HCT116 (cell line): ENCODE measurements at regions not wholly inside any gene's neighbourhood (a gene's known extent, or its start where the extent isn't known, plus 50 kb on each side); places are given as distances from the start of the nearest gene placed in this dataset.

Experiments
- ATAC-seq: fragments of 200-7000 bp; cut with Tn5 transposase; 2 replicates; pipeline ENCODE4 v1.9.1; 2020; ENCODE audit warnings: mild to moderate bottlenecking, moderate library complexity
- BruUV-seq: library from RNA; stranded (reverse); fragments of 400-500 nt; replicated peaks from 2 replicates; lab custom pipeline; 2021; lab: Mats Ljungman, UMichigan
- CTCF ChIA-PET: fragments of 300-600 bp; sonication (Branson Sonifier 250); formaldehyde crosslinking; loops from one replicate; lab custom pipeline; 2021; ENCODE audit warnings: antibody characterized with exemption; lab: Charles Lee
- POLR2A ChIA-PET: fragments of 300-600, 350-600 bp; sonication (Branson Sonifier 250); formaldehyde crosslinking; loops from one replicate; lab custom pipeline; 2021; ENCODE audit warnings: antibody characterized with exemption; lab: Charles Lee
- RAD21 ChIA-PET, 2 experiments: fragments of 300-600 bp; sonication (Branson Sonifier 250); formaldehyde crosslinking; loops; one replicate each; lab custom pipeline; 2023; ENCODE audit warnings: low total read pairs in 2 of 2; ENCODE audit not compliant: uncharacterized antibody in 2 of 2, unreplicated experiment in 2 of 2, low non-redundant PET in 1 of 2; lab: Charles Lee
- DNase-seq: peaks from one replicate; pipeline ENCODE4 v3.0.0-alpha.2; 2010; ENCODE audit warnings: low read depth, low spot score
- H2AFZ ChIP-seq: fragments of 200-600 bp; shearing (Covaris generic), sonication (generic); 2 replicates; pipeline ENCODE4 v1.6.1; 2017; ENCODE audit warnings: low read depth, mixed run types, mixed read lengths, antibody characterized with exemption, low read length; ENCODE audit not compliant: poor library complexity, severe bottlenecking
- H3K27ac ChIP-seq: 2 replicates; pipeline ENCODE4 v1.5.1; 2012; ENCODE audit warnings: low read depth, low read length
- H3K27me3 ChIP-seq: fragments of 200-600 bp; sonication (generic); 2 replicates; pipeline ENCODE4 v1.6.1; 2016; ENCODE audit warnings: mixed run types, low read length, mixed read lengths; ENCODE audit not compliant: insufficient read depth
- H3K36me3 ChIP-seq, 2 experiments: fragments of 200-500 bp in 1 of 2; fragments of 200-600 bp in 1 of 2; sonication (Bioruptor generic) in 1 of 2; sonication (generic) in 1 of 2; 2 replicates each; pipeline versions ENCODE4 v1.5.1 to v1.6.1; 2014 to 2016; ENCODE audit warnings: low read length in 2 of 2, inconsistent platforms in 1 of 2, mixed read lengths in 1 of 2, mixed run types in 1 of 2; ENCODE audit not compliant: insufficient read depth in 2 of 2, control insufficient read depth in 1 of 2
- H3K4me1 ChIP-seq, 2 experiments: fragments of 200-600 bp in 1 of 2; sonication (generic) in 1 of 2; 2 replicates each; pipeline versions ENCODE4 v1.5.1 to v1.6.1; 2012 to 2017; ENCODE audit warnings: low read length in 2 of 2, inconsistent platforms in 1 of 2, mild to moderate bottlenecking in 1 of 2, mixed read lengths in 1 of 2, mixed run types in 1 of 2, moderate library complexity in 1 of 2; ENCODE audit not compliant: insufficient read depth in 2 of 2, control insufficient read depth in 1 of 2
- H3K4me2 ChIP-seq: fragments of 200-600 bp; sonication (generic); 2 replicates; pipeline ENCODE4 v1.6.1; 2017; ENCODE audit warnings: mixed run types, low read length, mixed read lengths
- H3K4me3 ChIP-seq, 2 experiments: fragments of 200-600 bp in 1 of 2; sonication (generic) in 1 of 2; replicated peaks in 1 of 2; 2 replicates each; pipeline ENCODE4 v1.5.1; 2011 to 2016; ENCODE audit warnings: low read length in 2 of 2, control low read depth in 1 of 2, low read depth in 1 of 2, mild to moderate bottlenecking in 1 of 2, mixed read lengths in 1 of 2, mixed run types in 1 of 2
- H3K79me2 ChIP-seq: fragments of 200-600 bp; sonication (generic); 2 replicates; pipeline ENCODE4 v1.6.1; 2017; ENCODE audit warnings: mild to moderate bottlenecking, mixed run types, low read length, moderate library complexity, mixed read lengths; ENCODE audit not compliant: insufficient read depth
- H3K9ac ChIP-seq: fragments of 200-600 bp; sonication (generic); 2 replicates; pipeline ENCODE4 v1.6.1; 2016; ENCODE audit warnings: low read length, mixed read lengths
- H3K9me2 ChIP-seq: fragments of 200-600 bp; sonication (generic), shearing (Covaris generic); 2 replicates; pipeline ENCODE4 v1.6.1; 2017; ENCODE audit warnings: mixed run types, mild to moderate bottlenecking, moderate library complexity; ENCODE audit not compliant: insufficient read depth
- H3K9me3 ChIP-seq, 2 experiments: fragments of 200-500 bp in 1 of 2; fragments of 200-600 bp in 1 of 2; sonication (Bioruptor generic) in 1 of 2; sonication (generic) in 1 of 2; 2 replicates each; pipeline ENCODE4 v1.6.1; 2014 to 2017; ENCODE audit warnings: low read length in 2 of 2, mixed read lengths in 2 of 2, inconsistent platforms in 1 of 2, low read depth in 1 of 2, mild to moderate bottlenecking in 1 of 2, mixed run types in 1 of 2, moderate library complexity in 1 of 2; ENCODE audit not compliant: control insufficient read depth in 1 of 2, insufficient read depth in 1 of 2
- H4K20me1 ChIP-seq: fragments of 200-600 bp; sonication (generic), shearing (Covaris generic); 2 replicates; pipeline ENCODE4 v1.6.1; 2017; ENCODE audit warnings: mixed run types, mild to moderate bottlenecking, moderate library complexity; ENCODE audit not compliant: insufficient read depth
- CBX3 ChIP-seq: IDR thresholded peaks from 2 replicates; pipeline ENCODE4 v1.6.1; 2012; ENCODE audit warnings: low read depth
- CEBPB ChIP-seq: IDR thresholded peaks from 2 replicates; pipeline ENCODE4 v1.6.1; 2012; ENCODE audit warnings: low read depth
- ELF1 ChIP-seq: IDR thresholded peaks from 2 replicates; pipeline ENCODE4 v1.6.1; 2012; ENCODE audit warnings: low read depth, borderline replicate concordance
- EZH2 ChIP-seq: fragments of 200-600 bp; sonication (generic); IDR thresholded peaks from 2 replicates; pipeline ENCODE4 v1.6.1; 2017; ENCODE audit warnings: antibody characterized with exemption, mixed run types
- FOSL1 ChIP-seq: IDR thresholded peaks from 2 replicates; pipeline ENCODE4 v1.6.1; 2012; ENCODE audit warnings: low read depth
- JUND ChIP-seq: IDR thresholded peaks from 2 replicates; pipeline ENCODE4 v1.6.1; 2012
- POLR2AphosphoS5 ChIP-seq: IDR thresholded peaks from 2 replicates; pipeline ENCODE4 v1.6.1; 2011; ENCODE audit warnings: mild to moderate bottlenecking, low read depth, low read length, moderate library complexity
- RAD21 ChIP-seq: IDR thresholded peaks from 2 replicates; pipeline ENCODE4 v1.6.1; 2012; ENCODE audit warnings: low read depth, mild to moderate bottlenecking
- REST ChIP-seq: IDR thresholded peaks from 2 replicates; pipeline ENCODE4 v1.6.1; 2012; ENCODE audit warnings: low read depth
- SP1 ChIP-seq: IDR thresholded peaks from 2 replicates; pipeline ENCODE4 v1.6.1; 2012; ENCODE audit warnings: low read depth
- TCF7L2 ChIP-seq: IDR thresholded peaks from 2 replicates; pipeline ENCODE4 v1.7.0; 2011; ENCODE audit warnings: borderline replicate concordance, inconsistent platforms; ENCODE audit not compliant: insufficient read depth, insufficient read length; ENCODE audit errors: extremely low read depth
- YY1 ChIP-seq: IDR thresholded peaks from 2 replicates; pipeline ENCODE4 v1.6.1; 2011; ENCODE audit warnings: low read length, low read depth, moderate library complexity, mild to moderate bottlenecking; ENCODE audit not compliant: insufficient replicate concordance; ENCODE audit errors: extremely low read depth
- ZBTB33 ChIP-seq: IDR thresholded peaks from 2 replicates; pipeline ENCODE4 v1.6.1; 2011; ENCODE audit warnings: mild to moderate bottlenecking, low read length, moderate library complexity; ENCODE audit not compliant: insufficient replicate concordance; ENCODE audit errors: extremely low read depth
- ZNF274 ChIP-seq: fragments of 200-500 bp; sonication (Bioruptor generic); IDR thresholded peaks from 2 replicates; pipeline ENCODE4 v1.6.1; 2014; ENCODE audit warnings: mild to moderate bottlenecking, low read depth, low read length, inconsistent platforms
- intact Hi-C: fragments of 100-400 bp; cut with micrococcal nuclease; formaldehyde crosslinking; loops from 2 replicates; pipeline ENCODE4 v1.10.0; 2022
- TF ChIP-seq, protein P1 (sequence below), 3 experiments: fragments of 200-600 bp in 1 of 3; sonication (generic) in 1 of 3; IDR thresholded peaks in 2 of 3; conservative IDR thresholded peaks in 1 of 3; 2 replicates each; pipeline ENCODE4 v1.5.1; 2012 to 2017; ENCODE audit warnings: low read depth in 2 of 3, low read length in 2 of 3, antibody characterized with exemption in 1 of 3, borderline replicate concordance in 1 of 3, control low read depth in 1 of 3, mild to moderate bottlenecking in 1 of 3, mixed read lengths in 1 of 3, mixed run types in 1 of 3, moderate library complexity in 1 of 3; ENCODE audit not compliant: insufficient read depth in 1 of 3
- TF ChIP-seq, protein P2 (sequence below): IDR thresholded peaks from 2 replicates; pipeline ENCODE4 v1.6.1; 2012
- TF ChIP-seq, protein P3 (sequence below): IDR thresholded peaks from 2 replicates; pipeline ENCODE4 v1.6.1; 2012

GRCh38 chr7:123329988-123330643, 130.3 kb upstream of the SLC13A1 start:
- Histone ChIP-seq H3K4me1 (no peaks in the 10 kb centered on the region), H3K9me2 (no peaks in the 10 kb centered on the region), H2AFZ (no peak overlapping the region), H3K9me3 (no peaks in the 10 kb centered on the region), H3K9ac (no peak overlapping the region), H3K4me2 (no peak overlapping the region), H3K27me3 (no peaks in the 10 kb centered on the region), H3K27ac (no peak overlapping the region), H4K20me1 (no peaks in the 10 kb centered on the region), H3K4me3 (no peak overlapping the region), H3K36me3 (no peaks in the 10 kb centered on the region), H3K79me2 (no peaks in the 10 kb centered on the region)
- ChIA-PET CTCF (no interaction called here), RAD21 (no interaction called here), POLR2A (no interaction called here)
- intact Hi-C loops: no loop called here
- TF ChIP-seq FOSL1 (no peak), EZH2 (no peak), JUND (no peak), REST (no peak), POLR2AphosphoS5 (no peak), SP1 (no peak), ZNF274 (no peak), ELF1 (no peak), ZBTB33 (no peak), TCF7L2 (no peak), RAD21 (no peak), CBX3 (no peak), YY1 (no peak), CEBPB (no peak)
- TF ChIP-seq, protein P1, sequence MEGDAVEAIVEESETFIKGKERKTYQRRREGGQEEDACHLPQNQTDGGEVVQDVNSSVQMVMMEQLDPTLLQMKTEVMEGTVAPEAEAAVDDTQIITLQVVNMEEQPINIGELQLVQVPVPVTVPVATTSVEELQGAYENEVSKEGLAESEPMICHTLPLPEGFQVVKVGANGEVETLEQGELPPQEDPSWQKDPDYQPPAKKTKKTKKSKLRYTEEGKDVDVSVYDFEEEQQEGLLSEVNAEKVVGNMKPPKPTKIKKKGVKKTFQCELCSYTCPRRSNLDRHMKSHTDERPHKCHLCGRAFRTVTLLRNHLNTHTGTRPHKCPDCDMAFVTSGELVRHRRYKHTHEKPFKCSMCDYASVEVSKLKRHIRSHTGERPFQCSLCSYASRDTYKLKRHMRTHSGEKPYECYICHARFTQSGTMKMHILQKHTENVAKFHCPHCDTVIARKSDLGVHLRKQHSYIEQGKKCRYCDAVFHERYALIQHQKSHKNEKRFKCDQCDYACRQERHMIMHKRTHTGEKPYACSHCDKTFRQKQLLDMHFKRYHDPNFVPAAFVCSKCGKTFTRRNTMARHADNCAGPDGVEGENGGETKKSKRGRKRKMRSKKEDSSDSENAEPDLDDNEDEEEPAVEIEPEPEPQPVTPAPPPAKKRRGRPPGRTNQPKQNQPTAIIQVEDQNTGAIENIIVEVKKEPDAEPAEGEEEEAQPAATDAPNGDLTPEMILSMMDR (IDR thresholded peaks at IDR 0.05 in 2 of 3, conservative IDR thresholded peaks at IDR 0.05 in 1 of 3; ENCODE audit: borderline replicate concordance in 1 of 3, insufficient read depth in 1 of 3, low read depth in 2 of 3, low read length in 2 of 3): no peak
- TF ChIP-seq, protein P2, sequence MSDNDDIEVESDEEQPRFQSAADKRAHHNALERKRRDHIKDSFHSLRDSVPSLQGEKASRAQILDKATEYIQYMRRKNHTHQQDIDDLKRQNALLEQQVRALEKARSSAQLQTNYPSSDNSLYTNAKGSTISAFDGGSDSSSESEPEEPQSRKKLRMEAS: no peak
- TF ChIP-seq, protein P3, sequence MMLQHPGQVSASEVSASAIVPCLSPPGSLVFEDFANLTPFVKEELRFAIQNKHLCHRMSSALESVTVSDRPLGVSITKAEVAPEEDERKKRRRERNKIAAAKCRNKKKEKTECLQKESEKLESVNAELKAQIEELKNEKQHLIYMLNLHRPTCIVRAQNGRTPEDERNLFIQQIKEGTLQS: no peak
- no TSS peak for BruUV-seq
- no peak for ATAC-seq
- DNase-seq: no peak
